Neural cell (in vitro differentiated cells): ENCODE measurements at regions not wholly inside any gene's neighbourhood (a gene's known extent, or its start where the extent isn't known, plus 50 kb on each side); places are given as distances from the start of the nearest gene placed in this dataset.

Experiments used
- CTCF ChIP-seq: fragments of 450-650 bp; IDR thresholded peaks from 2 replicates; pipeline ENCODE4 v1.5.1; 2014; ENCODE audit warnings: antibody characterized with exemption, mild to moderate bottlenecking, moderate library complexity; ENCODE audit not compliant: poor library complexity, severe bottlenecking
- EP300 ChIP-seq: fragments of 450-650 bp; conservative IDR thresholded peaks from 2 replicates; pipeline ENCODE4 v1.6.1; 2014; ENCODE audit warnings: antibody characterized with exemption, mild to moderate bottlenecking, moderate library complexity; ENCODE audit not compliant: poor library complexity, severe bottlenecking
- POLR2AphosphoS5 ChIP-seq: IDR thresholded peaks from 2 replicates; pipeline ENCODE4 v1.6.1; 2012
- RAD21 ChIP-seq: fragments of 450-650 bp; conservative IDR thresholded peaks from 2 replicates; pipeline ENCODE4 v1.6.1; 2014; ENCODE audit warnings: antibody characterized with exemption, mild to moderate bottlenecking, moderate library complexity
- TAF1 ChIP-seq: IDR thresholded peaks from 2 replicates; pipeline ENCODE4 v1.6.1; 2012; ENCODE audit warnings: low read depth

- TF ChIP-seq EP300 = no peak
- no peak for TF ChIP-seq CTCF
- no peak for TF ChIP-seq RAD21
- TF ChIP-seq TAF1 = no peak
- TF ChIP-seq POLR2AphosphoS5 = no peak
These were observed 399.3 kb downstream of the CADM1 start for GRCh38 chr11:115104851-115105453.
